Mesendoderm (in vitro differentiated cells): ENCODE measurements at regions not wholly inside any gene's neighbourhood (a gene's known extent, or its start where the extent isn't known, plus 50 kb on each side); places are given as distances from the start of the nearest gene placed in this dataset.

Source experiments
- DNase-seq: peaks from one replicate; pipeline ENCODE4 v3.0.0; 2013
- H2AK5ac ChIP-seq: 2 replicates; pipeline ENCODE4 v1.6.1; 2013; ENCODE audit warnings: low read length, inconsistent platforms
- H2BK120ac ChIP-seq: 2 replicates; pipeline ENCODE4 v1.6.1; 2013; ENCODE audit warnings: low read depth, mild to moderate bottlenecking, low read length, moderate library complexity, mixed read lengths
- H2BK15ac ChIP-seq: replicated peaks from 2 replicates; pipeline ENCODE4 v1.6.1; 2013; ENCODE audit warnings: low read depth, mild to moderate bottlenecking, moderate library complexity
- H2BK5ac ChIP-seq: 2 replicates; pipeline ENCODE4 v1.6.1; 2013; ENCODE audit warnings: low read length, inconsistent platforms
- H3K18ac ChIP-seq: 2 replicates; pipeline ENCODE4 v1.6.1; 2013; ENCODE audit warnings: mild to moderate bottlenecking, low read length, mixed read lengths
- H3K23ac ChIP-seq: one replicate; pipeline ENCODE4 v1.6.1; 2013; ENCODE audit warnings: low read length
- H3K27ac ChIP-seq: 2 replicates; pipeline ENCODE4 v1.5.1; 2013; ENCODE audit warnings: low read depth, mild to moderate bottlenecking, inconsistent platforms, low read length, moderate library complexity
- H3K27me3 ChIP-seq: 2 replicates; pipeline ENCODE4 v1.6.1; 2013; ENCODE audit warnings: low read length, control low read depth, mild to moderate bottlenecking, inconsistent platforms; ENCODE audit not compliant: insufficient read depth, poor library complexity
- H3K36me3 ChIP-seq: 2 replicates; pipeline ENCODE4 v1.6.1; 2013; ENCODE audit warnings: low read length, inconsistent platforms; ENCODE audit not compliant: control insufficient read depth, insufficient read depth
- H3K4ac ChIP-seq: one replicate; pipeline ENCODE4 v1.6.1; 2013; ENCODE audit warnings: low read depth, mild to moderate bottlenecking, low read length, moderate library complexity
- H3K4me1 ChIP-seq: 2 replicates; pipeline ENCODE4 v1.6.1; 2013; ENCODE audit warnings: low read depth, low read length, inconsistent platforms; ENCODE audit not compliant: control insufficient read depth
- H3K4me2 ChIP-seq: 2 replicates; pipeline ENCODE4 v1.6.1; 2013; ENCODE audit warnings: low read length
- H3K4me3 ChIP-seq: 2 replicates; pipeline ENCODE4 v1.5.1; 2013; ENCODE audit warnings: mild to moderate bottlenecking, low read length
- H3K56ac ChIP-seq: one replicate; pipeline ENCODE4 v1.6.1; 2013; ENCODE audit warnings: low read length
- H3K79me1 ChIP-seq: 2 replicates; pipeline ENCODE4 v1.6.1; 2013; ENCODE audit warnings: low read length, inconsistent platforms
- H3K79me2 ChIP-seq: 2 replicates; pipeline ENCODE4 v1.6.1; 2013; ENCODE audit warnings: mild to moderate bottlenecking, low read length; ENCODE audit not compliant: control insufficient read depth, insufficient read depth
- H3K9ac ChIP-seq: 2 replicates; pipeline ENCODE4 v1.6.1; 2013; ENCODE audit warnings: low read length, inconsistent platforms
- H4K5ac ChIP-seq: one replicate; pipeline ENCODE4 v1.6.1; 2013; ENCODE audit warnings: low read length
- H4K8ac ChIP-seq: one replicate; pipeline ENCODE4 v1.6.1; 2013; ENCODE audit warnings: low read depth, mild to moderate bottlenecking, control low read depth, low read length, moderate library complexity
- WGBS: extraction: QIAGEN DNeasy Blood & Tissue Kit; methylation state at CpG from one replicate; pipeline ENCODE4 v1.1.7; 2013; ENCODE audit warnings: low lambda C conversion rate, missing lambda C conversion rate; ENCODE audit not compliant: insufficient coverage; ENCODE audit errors: extremely low coverage; 5-methylcytosine and 5-hydroxymethylcytosine counted together

DNA sequence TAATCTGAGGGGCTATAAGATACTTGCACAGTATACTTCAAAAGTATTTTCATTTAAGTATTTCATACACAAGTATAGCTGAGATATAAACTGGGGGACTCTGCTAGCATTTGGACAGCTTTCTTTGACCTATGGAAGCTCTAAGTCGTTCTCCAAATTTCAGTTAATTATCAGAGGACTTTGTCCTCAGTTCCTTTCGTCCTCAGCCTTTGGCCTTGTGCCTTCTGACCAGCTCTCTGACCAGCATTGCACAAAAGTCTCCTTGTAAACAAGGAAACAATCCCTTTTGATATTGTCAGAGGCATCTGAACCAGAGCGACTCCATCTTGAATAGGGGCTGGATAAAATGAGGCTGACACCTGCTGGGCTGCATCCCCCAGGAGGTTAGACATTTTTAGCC is 464.0 kb upstream of the FAM241A start:
- H3K79me1 ChIP-seq = no peaks in the 10 kb centered on the region
- H3K4ac ChIP-seq = no peak overlapping the region
- H3K27ac ChIP-seq = no peak overlapping the region
- H3K18ac ChIP-seq = peak overlapping the region; percentile 75
- H3K9ac ChIP-seq = no peak overlapping the region
- no peak overlapping the region for H3K4me2 ChIP-seq
- no peak for DNase-seq
- no peak overlapping the region for H2BK120ac ChIP-seq
- no peak overlapping the region for H3K56ac ChIP-seq
- no peaks in the 10 kb centered on the region for H3K36me3 ChIP-seq
- no peak overlapping the region for H3K4me3 ChIP-seq
- no peak overlapping the region for H2AK5ac ChIP-seq
- H2BK15ac ChIP-seq = no peak overlapping the region
- no peaks in the 10 kb centered on the region for H3K79me2 ChIP-seq
- H4K8ac ChIP-seq = no peak overlapping the region
- peaks cover 8% of the 10 kb centered on the region for H3K4me1 ChIP-seq
- no peak overlapping the region for H3K23ac ChIP-seq
- H4K5ac ChIP-seq = no peak overlapping the region
- no CpG with 5 or more reads among the region's 3 CpGs for WGBS
- H2BK5ac ChIP-seq = no peak overlapping the region
- no peaks in the 10 kb centered on the region for H3K27me3 ChIP-seq

GRCh38 chr4:111681751-111682150 is 463.5 kb upstream of the FAM241A start:
- peak overlapping the region; percentile 75 for H3K18ac ChIP-seq

GRCh38 chr4:111685205-111685604 is 460.0 kb upstream of the FAM241A start:
- no peak overlapping the region for H2BK5ac ChIP-seq
- no peak overlapping the region for H3K23ac ChIP-seq
- no peak overlapping the region for H2AK5ac ChIP-seq
- H2BK15ac ChIP-seq = no peak overlapping the region
- no peak overlapping the region for H3K4me3 ChIP-seq
- H3K4me2 ChIP-seq = no peak overlapping the region
- H3K27me3 ChIP-seq = no peaks in the 10 kb centered on the region
- no CpG with 5 or more reads among the region's 3 CpGs for WGBS
- H3K9ac ChIP-seq = no peak overlapping the region
- H3K56ac ChIP-seq = no peak overlapping the region
- no peak for DNase-seq
- H3K4ac ChIP-seq = no peak overlapping the region
- no peak overlapping the region for H3K27ac ChIP-seq
- no peak overlapping the region for H2BK120ac ChIP-seq
- no peak overlapping the region for H4K8ac ChIP-seq
- no peaks in the 10 kb centered on the region for H3K79me1 ChIP-seq
- H3K36me3 ChIP-seq = no peaks in the 10 kb centered on the region
- H3K18ac ChIP-seq = no peak overlapping the region
- no peaks in the 10 kb centered on the region for H3K4me1 ChIP-seq
- H4K5ac ChIP-seq = no peak overlapping the region
- H3K79me2 ChIP-seq = no peaks in the 10 kb centered on the region

More at GRCh38 chr4:111681751-111682150, 463.5 kb upstream of the FAM241A start:
- peaks cover 5% of the 10 kb centered on the region for H3K4me1 ChIP-seq
- H3K4ac ChIP-seq = no peak overlapping the region
- H4K5ac ChIP-seq = no peak overlapping the region
- H2BK5ac ChIP-seq = no peak overlapping the region
- no peak overlapping the region for H3K27ac ChIP-seq
- H2BK15ac ChIP-seq = no peak overlapping the region
- no peak overlapping the region for H3K4me3 ChIP-seq
- no peaks in the 10 kb centered on the region for H3K79me2 ChIP-seq
- no CpG with 5 or more reads among the region's 7 CpGs for WGBS
- no peak overlapping the region for H3K9ac ChIP-seq
- no peaks in the 10 kb centered on the region for H3K79me1 ChIP-seq
- no peak overlapping the region for H2AK5ac ChIP-seq
- H3K56ac ChIP-seq = no peak overlapping the region
- no peak overlapping the region for H2BK120ac ChIP-seq
- H3K4me2 ChIP-seq = no peak overlapping the region
- no peak overlapping the region for H3K23ac ChIP-seq
- no peak overlapping the region for H4K8ac ChIP-seq
- H3K36me3 ChIP-seq = no peaks in the 10 kb centered on the region
- no peak for DNase-seq
- H3K27me3 ChIP-seq = no peaks in the 10 kb centered on the region

DNA sequence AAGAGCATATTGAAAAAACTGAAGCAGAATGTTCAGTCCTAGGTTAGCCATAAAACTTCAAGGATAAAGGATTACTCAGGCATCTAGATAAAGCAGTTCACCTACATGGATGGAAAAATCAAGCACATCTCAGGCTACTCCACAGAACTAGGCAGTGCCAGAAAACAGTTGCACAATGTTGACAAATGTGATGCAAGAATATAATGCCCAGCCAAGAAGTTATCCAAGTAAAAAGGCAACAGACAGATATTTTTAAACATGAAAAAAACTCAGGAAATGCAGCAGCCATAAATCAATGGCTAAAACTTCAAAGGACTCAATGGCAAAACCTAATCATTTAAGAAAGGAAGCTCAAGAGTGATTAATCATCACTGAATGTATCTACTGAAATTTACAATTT is 456.0 kb upstream of the FAM241A start:
- Histone ChIP-seq H3K4me2 (no peak overlapping the region), H2BK5ac (no peak overlapping the region), H3K18ac (no peak overlapping the region), H3K27ac (no peak overlapping the region), H2BK15ac (no peak overlapping the region), H3K79me1 (no peaks in the 10 kb centered on the region), H2BK120ac (no peak overlapping the region), H3K4me1 (no peaks in the 10 kb centered on the region), H3K4me3 (no peak overlapping the region), H4K8ac (no peak overlapping the region), H3K9ac (no peak overlapping the region), H3K27me3 (no peaks in the 10 kb centered on the region), H4K5ac (no peak overlapping the region), H3K36me3 (no peaks in the 10 kb centered on the region), H3K79me2 (no peaks in the 10 kb centered on the region), H3K23ac (no peak overlapping the region), H3K4ac (no peak overlapping the region), H2AK5ac (no peak overlapping the region), H3K56ac (no peak overlapping the region)
- no peak for DNase-seq

GRCh38 chr4:111689731-111690130 is 455.5 kb upstream of the FAM241A start:
- Histone ChIP-seq H2BK120ac (no peak overlapping the region), H3K56ac (no peak overlapping the region), H2BK15ac (no peak overlapping the region), H3K4me2 (no peak overlapping the region), H3K4me1 (no peaks in the 10 kb centered on the region), H3K4ac (no peak overlapping the region), H2BK5ac (no peak overlapping the region), H3K36me3 (no peaks in the 10 kb centered on the region), H3K18ac (no peak overlapping the region), H3K9ac (no peak overlapping the region), H3K4me3 (no peak overlapping the region), H3K79me1 (no peaks in the 10 kb centered on the region), H3K27ac (no peak overlapping the region), H4K8ac (no peak overlapping the region), H4K5ac (no peak overlapping the region), H3K23ac (no peak overlapping the region), H3K79me2 (no peaks in the 10 kb centered on the region), H3K27me3 (no peaks in the 10 kb centered on the region), H2AK5ac (no peak overlapping the region)
- DNase-seq = no peak
- WGBS = no CpG with 5 or more reads among the region's 1 CpG

- Histone ChIP-seq H3K4me2 (no peak overlapping the region), H4K5ac (no peak overlapping the region), H2AK5ac (no peak overlapping the region), H2BK120ac (no peak overlapping the region), H3K79me2 (no peaks in the 10 kb centered on the region), H3K23ac (no peak overlapping the region), H3K9ac (no peak overlapping the region), H2BK5ac (no peak overlapping the region), H3K4ac (no peak overlapping the region), H3K4me1 (no peaks in the 10 kb centered on the region), H3K79me1 (no peaks in the 10 kb centered on the region), H3K18ac (no peak overlapping the region), H4K8ac (no peak overlapping the region), H3K36me3 (no peaks in the 10 kb centered on the region), H3K4me3 (no peak overlapping the region), H3K27me3 (no peaks in the 10 kb centered on the region), H3K56ac (no peak overlapping the region), H2BK15ac (no peak overlapping the region), H3K27ac (no peak overlapping the region)
- no CpG with 5 or more reads among the region's 2 CpGs for WGBS
- DNase-seq = no peak
Measured at GRCh38 chr4:111693758-111694157, 451.5 kb upstream of the FAM241A start.
